NT2/D1 (cell line): ENCODE measurements at regions not wholly inside any gene's neighbourhood (a gene's known extent, or its start where the extent isn't known, plus 50 kb on each side); places are given as distances from the start of the nearest gene placed in this dataset.
"Not testable (repeated sequence)": the region's sequence is repeated elsewhere in the genome, so short reads cannot be mapped to it uniquely, and the experiment has no call there.

Experiments
- DNase-seq: peaks from one replicate; pipeline ENCODE4 v3.0.0-alpha.2; 2011; ENCODE audit warnings: low read depth, low spot score
- H3K27me3 ChIP-seq: 2 replicates; pipeline ENCODE4 v1.6.0; 2011; ENCODE audit warnings: mild to moderate bottlenecking; ENCODE audit not compliant: insufficient read length, insufficient read depth
- H3K36me3 ChIP-seq: 2 replicates; pipeline ENCODE4 v1.6.1; 2011; ENCODE audit warnings: mild to moderate bottlenecking, low read length, mixed read lengths; ENCODE audit not compliant: insufficient read depth, insufficient read length
- H3K4me1 ChIP-seq: 2 replicates; pipeline ENCODE4 v1.5.1; 2011; ENCODE audit not compliant: insufficient read depth, insufficient read length
- H3K4me3 ChIP-seq: 2 replicates; pipeline ENCODE4 v1.5.1; 2011; ENCODE audit warnings: low read depth; ENCODE audit not compliant: insufficient read length
- H3K9ac ChIP-seq: 2 replicates; pipeline ENCODE4 v1.6.0; 2011; ENCODE audit warnings: low read depth; ENCODE audit not compliant: insufficient read length
- H3K9me3 ChIP-seq: 2 replicates; pipeline ENCODE4 v1.5.1; 2011; ENCODE audit warnings: mild to moderate bottlenecking, low read length; ENCODE audit not compliant: insufficient read depth
- SUZ12 ChIP-seq: IDR thresholded peaks from 2 replicates; pipeline ENCODE4 v1.6.1; 2011; ENCODE audit not compliant: insufficient read length, insufficient read depth; ENCODE audit errors: extremely low read depth
- YY1 ChIP-seq: IDR thresholded peaks from 2 replicates; pipeline ENCODE4 v1.6.1; 2011; ENCODE audit not compliant: insufficient read length, insufficient read depth
- ZNF274 ChIP-seq: IDR thresholded peaks from 2 replicates; pipeline ENCODE4 v1.6.1; 2011; ENCODE audit warnings: mild to moderate bottlenecking, low read depth, low read length

- no peak for TF ChIP-seq SUZ12
- TF ChIP-seq YY1, result no peak
- TF ChIP-seq ZNF274, result no peak
- Histone ChIP-seq H3K9ac (no peak overlapping the region), H3K27me3 (no peaks in the 10 kb centered on the region), H3K9me3 (no peaks in the 10 kb centered on the region), H3K36me3 (no peaks in the 10 kb centered on the region), H3K4me1 (no peaks in the 10 kb centered on the region), H3K4me3 (no peak overlapping the region)
- DNase-seq, result no peak
Observed at GRCh38 chr10:22110761-22111160, 107.1 kb downstream of the EBLN1 start.

GRCh38 chr10:22105270-22105669, 101.7 kb upstream of the DNAJC1 start:
- H3K36me3 ChIP-seq, result no peaks in the 10 kb centered on the region
- no peaks in the 10 kb centered on the region for H3K4me1 ChIP-seq
- TF ChIP-seq ZNF274 (no peak), SUZ12 (no peak), YY1 (no peak)
- H3K9ac ChIP-seq, result no peak overlapping the region
- no peak for DNase-seq
- H3K4me3 ChIP-seq, result no peak overlapping the region
- no peaks in the 10 kb centered on the region for H3K9me3 ChIP-seq
- H3K27me3 ChIP-seq, result no peaks in the 10 kb centered on the region

GRCh38 chr10:22103701-22104470, 100.4 kb upstream of the DNAJC1 start:
- no peak for TF ChIP-seq YY1
- TF ChIP-seq SUZ12, result no peak
- TF ChIP-seq ZNF274, result no peak
- no peak for DNase-seq

GRCh38 chr10:22097696-22098095, 94.2 kb upstream of the DNAJC1 start:
- TF ChIP-seq SUZ12, result no peak
- TF ChIP-seq ZNF274, result no peak
- Histone ChIP-seq H3K4me3 (no peak overlapping the region), H3K4me1 (no peaks in the 10 kb centered on the region), H3K9me3 (no peaks in the 10 kb centered on the region), H3K9ac (no peak overlapping the region), H3K36me3 (no peaks in the 10 kb centered on the region), H3K27me3 (no peaks in the 10 kb centered on the region)
- DNase-seq, result no peak

More at GRCh38 chr10:22103701-22104470, 100.4 kb upstream of the DNAJC1 start:
- H3K9ac ChIP-seq, result no peak overlapping the region
- H3K27me3 ChIP-seq, result no peaks in the 10 kb centered on the region
- H3K4me3 ChIP-seq, result no peak overlapping the region
- H3K9me3 ChIP-seq, result no peaks in the 10 kb centered on the region
- no peaks in the 10 kb centered on the region for H3K4me1 ChIP-seq
- H3K36me3 ChIP-seq, result no peaks in the 10 kb centered on the region

DNA sequence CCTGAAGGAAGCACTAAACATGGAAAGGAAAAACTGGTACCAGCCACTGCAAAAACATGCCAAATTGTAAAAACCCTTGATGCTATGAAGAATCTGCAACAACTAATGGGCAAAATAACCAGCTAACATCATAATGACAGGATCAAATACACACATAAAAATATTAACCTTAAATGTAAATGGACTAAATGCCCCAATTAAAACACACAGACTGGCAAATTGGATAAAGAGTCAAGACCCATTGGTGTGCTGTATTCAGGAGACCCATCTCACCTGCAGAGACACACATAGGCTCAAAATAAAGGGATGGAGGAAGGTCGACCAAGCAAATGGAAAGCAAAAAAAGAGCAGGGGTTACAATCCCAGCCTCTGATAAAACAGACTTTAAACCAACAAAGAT, 87.7 kb upstream of the DNAJC1 start:
- not testable (repeated sequence) for H3K9ac ChIP-seq, H3K9me3 ChIP-seq, H3K27me3 ChIP-seq, H3K36me3 ChIP-seq, H3K4me1 ChIP-seq, H3K4me3 ChIP-seq, DNase-seq

DNA sequence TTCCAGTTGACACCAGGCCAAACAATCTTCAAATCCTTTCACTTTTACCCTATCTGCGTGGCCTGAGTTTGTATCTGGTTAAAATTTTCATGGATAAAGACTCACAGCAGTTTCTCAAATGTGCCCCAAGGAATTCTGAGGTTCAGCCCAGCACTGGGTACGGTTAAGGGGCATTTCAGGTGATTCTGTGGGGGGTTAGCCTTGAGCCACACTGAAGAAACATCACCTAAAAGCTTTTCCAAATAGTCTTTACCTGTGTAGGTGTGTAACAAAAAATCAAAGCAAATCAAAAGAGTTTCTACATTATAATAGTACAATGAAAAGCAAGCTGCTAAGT, 83.8 kb upstream of the DNAJC1 start:
- DNase-seq, result no peak
- Histone ChIP-seq H3K27me3 (no peaks in the 10 kb centered on the region), H3K4me3 (no peak overlapping the region), H3K4me1 (no peaks in the 10 kb centered on the region), H3K9ac (no peak overlapping the region), H3K9me3 (no peaks in the 10 kb centered on the region), H3K36me3 (no peaks in the 10 kb centered on the region)
- TF ChIP-seq SUZ12 (no peak), ZNF274 (no peak), YY1 (no peak)

DNA sequence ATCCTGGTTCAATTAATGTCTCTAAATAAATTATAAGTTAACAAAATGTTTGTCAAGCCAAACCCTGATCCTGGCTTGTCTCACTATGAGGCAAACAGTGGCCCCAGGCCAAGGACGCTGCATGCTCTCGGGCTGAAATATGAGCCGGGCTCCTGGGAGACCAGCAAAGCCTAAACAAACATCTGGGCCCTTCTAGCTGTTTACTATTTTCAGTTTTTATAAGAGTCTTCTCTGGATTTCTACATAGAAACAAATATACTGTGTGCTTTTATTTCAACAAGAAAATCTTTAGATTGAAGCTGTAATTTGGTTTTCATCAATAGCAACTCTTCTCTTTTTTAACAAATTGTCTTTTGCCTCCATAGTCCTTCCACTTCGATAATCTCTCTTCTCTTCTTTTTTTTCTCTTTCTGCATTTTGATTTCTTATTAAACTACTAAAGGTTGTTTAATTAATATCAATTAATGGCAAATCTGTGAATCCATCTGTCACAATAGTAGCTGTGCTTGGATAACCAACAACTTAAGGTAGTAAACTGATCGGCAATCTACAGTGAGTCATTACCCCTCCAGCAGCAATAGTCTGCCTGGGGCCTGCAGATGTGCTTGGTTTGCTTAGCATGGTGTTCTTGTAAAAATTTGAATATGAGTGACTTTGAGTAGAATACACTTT, 83.3 kb upstream of the DNAJC1 start:
- DNase-seq, result no peak
- H3K4me1 ChIP-seq, result no peaks in the 10 kb centered on the region
- H3K36me3 ChIP-seq, result no peaks in the 10 kb centered on the region
- no peak overlapping the region for H3K4me3 ChIP-seq
- no peaks in the 10 kb centered on the region for H3K9me3 ChIP-seq
- H3K9ac ChIP-seq, result no peak overlapping the region
- TF ChIP-seq YY1 (no peak), ZNF274 (no peak), SUZ12 (no peak)
- no peaks in the 10 kb centered on the region for H3K27me3 ChIP-seq

GRCh38 chr10:22079921-22080320, 76.4 kb upstream of the DNAJC1 start:
- H3K36me3 ChIP-seq, H3K4me1 ChIP-seq, H3K9ac ChIP-seq, H3K9me3 ChIP-seq, H3K4me3 ChIP-seq, H3K27me3 ChIP-seq: not testable (repeated sequence)
- peak; percentile 25 for DNase-seq
